SW480 (cell line): ENCODE measurements at regions not wholly inside any gene's neighbourhood (a gene's known extent, or its start where the extent isn't known, plus 50 kb on each side); places are given as distances from the start of the nearest gene placed in this dataset.
"Not testable (repeated sequence)": the region's sequence is repeated elsewhere in the genome, so short reads cannot be mapped to it uniquely, and the experiment has no call there.

Experiments used
- DNase-seq: peaks from one replicate; pipeline ENCODE4 v3.0.0-alpha.2; 2016; ENCODE audit warnings: low spot score

GRCh38 chr7:123323689-123324088 lies 123.9 kb upstream of the SLC13A1 start:
- no peak for DNase-seq

- not testable (repeated sequence) for DNase-seq
These were observed 121.8 kb upstream of the SLC13A1 start for GRCh38 chr7:123321578-123321977.

GRCh38 chr7:123319911-123320310 lies 120.1 kb upstream of the SLC13A1 start:
- DNase-seq: no peak

- DNase-seq: no peak
These were observed 115.1 kb upstream of the SLC13A1 start for GRCh38 chr7:123314886-123315285.

GRCh38 chr7:123308254-123308951 lies 108.6 kb upstream of the SLC13A1 start:
- DNase-seq: no peak

- DNase-seq: no peak
These were observed 106.1 kb upstream of the SLC13A1 start for GRCh38 chr7:123305840-123306375.

- no peak for DNase-seq
These were observed 104.2 kb upstream of the SLC13A1 start for GRCh38 chr7:123303926-123304325.

- DNase-seq: no peak
These were observed 97.2 kb upstream of the SLC13A1 start for GRCh38 chr7:123296965-123297364.

- no peak for DNase-seq
These were observed 93.9 kb upstream of the SLC13A1 start for GRCh38 chr7:123293710-123294109.

- DNase-seq: no peak
These were observed 92.5 kb upstream of the SLC13A1 start for GRCh38 chr7:123292227-123292626.

- no peak for DNase-seq
These were observed 89.4 kb upstream of the SLC13A1 start for GRCh38 chr7:123289200-123289599.

GRCh38 chr7:123285076-123285700 lies 85.4 kb upstream of the SLC13A1 start:
- DNase-seq: no peak

- DNase-seq: no peak
These were observed 83.6 kb upstream of the SLC13A1 start for GRCh38 chr7:123283373-123283772.

- DNase-seq: no peak
These were observed 82.4 kb upstream of the SLC13A1 start for GRCh38 chr7:123282181-123282580.

GRCh38 chr7:123279949-123280348 lies 80.2 kb upstream of the SLC13A1 start:
- no peak for DNase-seq

GRCh38 chr7:123275036-123275753 lies 75.4 kb upstream of the SLC13A1 start:
- no peak for DNase-seq

- DNase-seq: no peak
These were observed 73.4 kb upstream of the SLC13A1 start for GRCh38 chr7:123273185-123273584.

- DNase-seq: no peak
These were observed 72.1 kb upstream of the SLC13A1 start for GRCh38 chr7:123271856-123272255.

- DNase-seq: no peak
These were observed 71.5 kb upstream of the SLC13A1 start for GRCh38 chr7:123271231-123271630.

- no peak for DNase-seq
These were observed 70.8 kb upstream of the SLC13A1 start for GRCh38 chr7:123270570-123270969.

GRCh38 chr7:123265853-123266252 lies 66.1 kb upstream of the SLC13A1 start:
- DNase-seq: no peak

- not testable (repeated sequence) for DNase-seq
These were observed 65.1 kb upstream of the SLC13A1 start for GRCh38 chr7:123264820-123265219.

GRCh38 chr7:123260428-123260960 lies 60.7 kb upstream of the SLC13A1 start:
- no peak for DNase-seq
